ENCODE measurements at regions not wholly inside any gene's neighbourhood (a gene's known extent, or its start where the extent isn't known, plus 50 kb on each side); places are given as distances from the start of the nearest gene placed in this dataset.
"Not testable (repeated sequence)": the region's sequence is repeated elsewhere in the genome, so short reads cannot be mapped to it uniquely, and the experiment has no call there.

GRCh38 chr4:55001538-55001937 is 123.9 kb downstream of the KDR start:
- intact Hi-C loops (cut with micrococcal nuclease; ENCODE audit: unreplicated experiment) = no loop called here
- H4K20me1 ChIP-seq (ENCODE audit: insufficient read depth) = no peaks in the 10 kb centered on the region
- no TSS peak for BruUV-seq (replicated peaks)

GRCh38 chr4:54999003-54999402 is 126.4 kb downstream of the KDR start:
- H3K9me2 ChIP-seq (ENCODE audit: insufficient read depth) = no peaks in the 10 kb centered on the region
- no peak overlapping the region for H3K4me2 ChIP-seq
- peak; percentile 50; the same call in 1 of the 2 replicates for TF ChIP-seq CTCF (conservative IDR thresholded peaks at IDR 0.05)
- TF ChIP-seq EZH2 (IDR thresholded peaks at IDR 0.05; ENCODE audit: low read depth) = no peak
- H3K27me3 ChIP-seq (ENCODE audit: insufficient read depth, low read depth) = no peaks in the 10 kb centered on the region
- POLR2A ChIA-PET (ENCODE audit: unreplicated experiment) = no interaction called here
- no peaks in the 10 kb centered on the region for H3K36me3 ChIP-seq (ENCODE audit: low read depth)
- CTCF ChIA-PET = interaction anchor here (0.6 kb wide), 1 partner anchor 422 kb away, joined by 3 read pairs; no protein-coding TSS in a partner anchor
- H3K4me1 ChIP-seq (replicated peaks; ENCODE audit: insufficient read depth) = no peaks in the 10 kb centered on the region
- intact Hi-C loops (cut with micrococcal nuclease; ENCODE audit: unreplicated experiment) = no loop called here
- no peak for DNase-seq
- H4K20me1 ChIP-seq (ENCODE audit: insufficient read depth) = no peaks in the 10 kb centered on the region
- no peak overlapping the region for H3K27ac ChIP-seq
- H3K79me2 ChIP-seq (ENCODE audit: low read depth) = no peaks in the 10 kb centered on the region
- no TSS peak for BruUV-seq (replicated peaks)
- no peak overlapping the region for H3K4me3 ChIP-seq
- no peaks in the 10 kb centered on the region for H3F3A ChIP-seq (ENCODE audit: insufficient read depth, low read depth)
- H2AFZ ChIP-seq = no peak overlapping the region
- no peaks in the 10 kb centered on the region for H3K9me3 ChIP-seq (ENCODE audit: insufficient read depth, low read depth)

More at GRCh38 chr4:55001538-55001937, 123.9 kb downstream of the KDR start:
- Histone ChIP-seq H3F3A (ENCODE audit: insufficient read depth, low read depth) (no peaks in the 10 kb centered on the region), H3K4me1 (replicated peaks; ENCODE audit: insufficient read depth) (no peaks in the 10 kb centered on the region), H3K4me2 (no peak overlapping the region), H3K9me2 (ENCODE audit: insufficient read depth) (no peaks in the 10 kb centered on the region), H2AFZ (no peak overlapping the region), H3K27ac (no peak overlapping the region), H3K36me3 (ENCODE audit: low read depth) (no peaks in the 10 kb centered on the region), H3K27me3 (ENCODE audit: insufficient read depth, low read depth) (no peaks in the 10 kb centered on the region), H3K4me3 (no peak overlapping the region), H3K79me2 (ENCODE audit: low read depth) (no peaks in the 10 kb centered on the region), H3K9me3 (ENCODE audit: insufficient read depth, low read depth) (no peaks in the 10 kb centered on the region)
- TF ChIP-seq EZH2 (IDR thresholded peaks at IDR 0.05; ENCODE audit: low read depth) = no peak
- TF ChIP-seq CTCF (conservative IDR thresholded peaks at IDR 0.05) = no peak
- DNase-seq = no peak
- ChIA-PET POLR2A (ENCODE audit: unreplicated experiment) (no interaction called here), CTCF (no interaction called here)

- H3K9me2 ChIP-seq (ENCODE audit: insufficient read depth); DNase-seq; CTCF ChIA-PET; H3K79me2 ChIP-seq (ENCODE audit: low read depth); H3K4me2 ChIP-seq; H2AFZ ChIP-seq; H3K4me3 ChIP-seq; POLR2A ChIA-PET (ENCODE audit: unreplicated experiment); intact Hi-C loops (cut with micrococcal nuclease; ENCODE audit: unreplicated experiment); H4K20me1 ChIP-seq (ENCODE audit: insufficient read depth); H3K9me3 ChIP-seq (ENCODE audit: insufficient read depth, low read depth); H3K4me1 ChIP-seq (replicated peaks; ENCODE audit: insufficient read depth); H3F3A ChIP-seq (ENCODE audit: insufficient read depth, low read depth); H3K36me3 ChIP-seq (ENCODE audit: low read depth); BruUV-seq (replicated peaks); H3K27me3 ChIP-seq (ENCODE audit: insufficient read depth, low read depth); H3K27ac ChIP-seq: not testable (repeated sequence)
Observed at GRCh38 chr4:54993473-54994026, 131.8 kb downstream of the KDR start.

- ChIA-PET CTCF (no interaction called here), POLR2A (ENCODE audit: unreplicated experiment) (no interaction called here)
- no peaks in the 10 kb centered on the region for H3F3A ChIP-seq (ENCODE audit: insufficient read depth, low read depth)
- BruUV-seq (replicated peaks) = no TSS peak
- no peak overlapping the region for H2AFZ ChIP-seq
- H3K4me3 ChIP-seq = no peak overlapping the region
- DNase-seq = no peak
- no peaks in the 10 kb centered on the region for H3K36me3 ChIP-seq (ENCODE audit: low read depth)
- no peaks in the 10 kb centered on the region for H3K79me2 ChIP-seq (ENCODE audit: low read depth)
- H3K4me2 ChIP-seq = no peak overlapping the region
- no peaks in the 10 kb centered on the region for H3K27me3 ChIP-seq (ENCODE audit: insufficient read depth, low read depth)
- H3K9me2 ChIP-seq (ENCODE audit: insufficient read depth) = no peaks in the 10 kb centered on the region
- TF ChIP-seq EZH2 (IDR thresholded peaks at IDR 0.05; ENCODE audit: low read depth) = no peak
- TF ChIP-seq CTCF (conservative IDR thresholded peaks at IDR 0.05) = no peak
- intact Hi-C loops (cut with micrococcal nuclease; ENCODE audit: unreplicated experiment) = no loop called here
- H3K4me1 ChIP-seq (replicated peaks; ENCODE audit: insufficient read depth) = no peaks in the 10 kb centered on the region
- H3K9me3 ChIP-seq (ENCODE audit: insufficient read depth, low read depth) = peaks cover 5% of the 10 kb centered on the region
- H4K20me1 ChIP-seq (ENCODE audit: insufficient read depth) = no peaks in the 10 kb centered on the region
- H3K27ac ChIP-seq = no peak overlapping the region
Observed at GRCh38 chr4:54992266-54992665, 133.1 kb downstream of the KDR start.

All from PC-9 (cell line).